ENCODE measurements at regions not wholly inside any gene's neighbourhood (a gene's known extent, or its start where the extent isn't known, plus 50 kb on each side); places are given as distances from the start of the nearest gene placed in this dataset.

GRCh38 chr6:81241126-81242041 is 511.1 kb downstream of the TENT5A start:
- TF ChIP-seq CTCF (IDR thresholded peaks at IDR 0.05) (peak; percentile 19 to 41 (median 32)), POLR2A (IDR thresholded peaks at IDR 0.05) (no peak)

Data from transverse colon (tissue), 3 donors.